GM12878 (cell line): ENCODE measurements at regions not wholly inside any gene's neighbourhood (a gene's known extent, or its start where the extent isn't known, plus 50 kb on each side); places are given as distances from the start of the nearest gene placed in this dataset.
A peak's percentile ranks its signal among the peaks of the same experiment; 100 is the strongest.

ENCODE experiments used
- ATF3 ChIP-seq: IDR thresholded peaks from 2 replicates; pipeline ENCODE4 v1.6.1; 2011; ENCODE audit warnings: low read depth, mild to moderate bottlenecking, low read length, moderate library complexity, borderline replicate concordance; ENCODE audit errors: extremely low read depth
- CBX5 ChIP-seq: sonication (generic); IDR thresholded peaks from 2 replicates; pipeline ENCODE4 v1.6.1; 2016; ENCODE audit warnings: low read depth, moderate library complexity, mild to moderate bottlenecking, inconsistent platforms
- CREM ChIP-seq: IDR thresholded peaks from 2 replicates; pipeline ENCODE4 v1.6.1; 2014; ENCODE audit warnings: antibody characterized with exemption, low read depth
- DPF2 ChIP-seq: fragments of 450-650 bp; IDR thresholded peaks from 2 replicates; pipeline ENCODE4 v1.6.1; 2017; ENCODE audit warnings: mild to moderate bottlenecking
- EED ChIP-seq: sonication (generic); IDR thresholded peaks from 2 replicates; pipeline ENCODE4 v1.6.1; 2016; ENCODE audit warnings: antibody characterized with exemption, low read depth
- ESRRA ChIP-seq: IDR thresholded peaks from 2 replicates; pipeline ENCODE4 v1.6.1; 2012; ENCODE audit warnings: mild to moderate bottlenecking, low read length, improper control_type of control experiment
- ETV6 ChIP-seq, 2 experiments: fragments of 450-650 bp in 1 of 2; IDR thresholded peaks in 1 of 2; conservative IDR thresholded peaks in 1 of 2; 2 replicates each; pipeline ENCODE4 v1.6.1; 2014; ENCODE audit warnings: antibody characterized with exemption in 1 of 2, borderline replicate concordance in 1 of 2, low read depth in 1 of 2, mild to moderate bottlenecking in 1 of 2, moderate library complexity in 1 of 2
- GABPA ChIP-seq: IDR thresholded peaks from 2 replicates; pipeline ENCODE4 v1.6.1; 2014; ENCODE audit warnings: antibody characterized with exemption, low read depth, mild to moderate bottlenecking, inconsistent platforms
- HCFC1 ChIP-seq: fragments of 150-350 bp; IDR thresholded peaks from 2 replicates; pipeline ENCODE4 v1.6.1; 2014; ENCODE audit warnings: low read length
- HDAC6 ChIP-seq: fragments of 200-600 bp; sonication (generic); IDR thresholded peaks from one replicate; pipeline ENCODE4 v1.8.0; 2017; ENCODE audit warnings: antibody characterized with exemption; ENCODE audit not compliant: unreplicated experiment
- HDGF ChIP-seq: fragments of 450-650 bp; IDR thresholded peaks from 2 replicates; pipeline ENCODE4 v1.6.1; 2016; ENCODE audit warnings: antibody characterized with exemption
- KDM1A ChIP-seq: fragments of 200-600 bp; sonication (generic); IDR thresholded peaks from 2 replicates; pipeline ENCODE4 v1.6.1; 2016; ENCODE audit warnings: borderline replicate concordance
- NFXL1 ChIP-seq: fragments of 450-650 bp; IDR thresholded peaks from 2 replicates; pipeline ENCODE4 v1.6.1; 2017; ENCODE audit warnings: antibody characterized with exemption, mild to moderate bottlenecking, borderline replicate concordance
- NRF1 ChIP-seq: conservative IDR thresholded peaks from 2 replicates; pipeline ENCODE4 v1.6.1; 2011; ENCODE audit warnings: mild to moderate bottlenecking, low read depth, low read length, improper control_type of control experiment
- RELA ChIP-seq: fragments of 450-650 bp; IDR thresholded peaks from 2 replicates; pipeline ENCODE4 v1.8.0; 2014; ENCODE audit warnings: borderline replicate concordance; ENCODE audit not compliant: partially characterized antibody
- SIX5 ChIP-seq: IDR thresholded peaks from 2 replicates; pipeline ENCODE4 v1.6.1; 2011; ENCODE audit warnings: mild to moderate bottlenecking, low read depth, low read length, moderate library complexity; ENCODE audit not compliant: severe bottlenecking
- SPI1 ChIP-seq: IDR thresholded peaks from 2 replicates; pipeline ENCODE4 v1.6.1; 2011; ENCODE audit warnings: low read depth, mild to moderate bottlenecking, low read length, moderate library complexity, borderline replicate concordance; ENCODE audit not compliant: insufficient read depth
- SRF ChIP-seq, 2 experiments: IDR thresholded peaks; 2 replicates each; pipeline ENCODE4 v1.6.1; 2011; ENCODE audit warnings: low read depth in 2 of 2, low read length in 2 of 2, mild to moderate bottlenecking in 1 of 2, moderate library complexity in 1 of 2
- STAT1 ChIP-seq: fragments of 450-650 bp; conservative IDR thresholded peaks from 2 replicates; pipeline ENCODE4 v1.6.1; 2014; ENCODE audit warnings: antibody characterized with exemption, mild to moderate bottlenecking
- TAF1 ChIP-seq: IDR thresholded peaks from 2 replicates; pipeline ENCODE4 v1.6.1; 2011; ENCODE audit warnings: mild to moderate bottlenecking, low read depth, low read length, borderline replicate concordance
- TCF12 ChIP-seq: IDR thresholded peaks from 2 replicates; pipeline ENCODE4 v1.6.1; 2011; ENCODE audit warnings: low read depth, mild to moderate bottlenecking, low read length
- TCF7 ChIP-seq: IDR thresholded peaks from 2 replicates; pipeline ENCODE4 v1.6.1; 2014; ENCODE audit warnings: antibody characterized with exemption, borderline replicate concordance
- USF1 ChIP-seq: IDR thresholded peaks from 2 replicates; pipeline ENCODE4 v1.6.1; 2011; ENCODE audit warnings: borderline replicate concordance, low read depth, mild to moderate bottlenecking, moderate library complexity, mixed read lengths, low read length; ENCODE audit not compliant: insufficient read depth; ENCODE audit errors: extremely low read length
- WRNIP1 ChIP-seq: IDR thresholded peaks from 2 replicates; pipeline ENCODE4 v1.6.1; 2011; ENCODE audit warnings: low read depth, low read length, improper control_type of control experiment, borderline replicate concordance
- YY1 ChIP-seq: IDR thresholded peaks from 2 replicates; pipeline ENCODE4 v1.6.1; 2011; ENCODE audit warnings: low read depth, mild to moderate bottlenecking, low read length
- TF ChIP-seq, protein P1 (sequence below): fragments of 450-650 bp; IDR thresholded peaks from 2 replicates; pipeline ENCODE4 v1.6.1; 2016; ENCODE audit warnings: mild to moderate bottlenecking

- TF ChIP-seq, protein P1, sequence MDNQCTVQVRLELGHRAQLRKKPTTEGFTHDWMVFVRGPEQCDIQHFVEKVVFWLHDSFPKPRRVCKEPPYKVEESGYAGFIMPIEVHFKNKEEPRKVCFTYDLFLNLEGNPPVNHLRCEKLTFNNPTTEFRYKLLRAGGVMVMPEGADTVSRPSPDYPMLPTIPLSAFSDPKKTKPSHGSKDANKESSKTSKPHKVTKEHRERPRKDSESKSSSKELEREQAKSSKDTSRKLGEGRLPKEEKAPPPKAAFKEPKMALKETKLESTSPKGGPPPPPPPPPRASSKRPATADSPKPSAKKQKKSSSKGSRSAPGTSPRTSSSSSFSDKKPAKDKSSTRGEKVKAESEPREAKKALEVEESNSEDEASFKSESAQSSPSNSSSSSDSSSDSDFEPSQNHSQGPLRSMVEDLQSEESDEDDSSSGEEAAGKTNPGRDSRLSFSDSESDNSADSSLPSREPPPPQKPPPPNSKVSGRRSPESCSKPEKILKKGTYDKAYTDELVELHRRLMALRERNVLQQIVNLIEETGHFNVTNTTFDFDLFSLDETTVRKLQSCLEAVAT, result no peak
- TF ChIP-seq HDAC6 (no peak), KDM1A (no peak), SPI1 (no peak), RELA (no peak), TCF7 (0 out of 2 replicates have a peak, but pooled peaks have one; percentile 43), SIX5 (no peak), EED (peak; percentile 91), STAT1 (no peak), TAF1 (no peak), ESRRA (no peak), HDGF (no peak), ATF3 (no peak), CBX5 (peak; percentile 82; the same call in 1 of the 2 replicates), NFXL1 (no peak), ETV6 (conservative IDR thresholded peaks at IDR 0.05 in 1 of 2, IDR thresholded peaks at IDR 0.05 in 1 of 2; ENCODE audit: borderline replicate concordance in 1 of 2, low read depth in 1 of 2) (peak in 1 of 2 experiments; percentile 99; a peak in 2 of 4 replicates), TCF12 (peak; percentile 43; the same call in 1 of the 2 replicates), YY1 (no peak), SRF (IDR thresholded peaks at IDR 0.05; ENCODE audit: low read depth in 2 of 2, low read length in 2 of 2) (peak in 1 of 2 experiments; percentile 65; a peak in 1 of 4 replicates), NRF1 (no peak), GABPA (peak; percentile 73), WRNIP1 (no peak), HCFC1 (no peak), USF1 (no peak), CREM (peak; percentile 89), DPF2 (peak; percentile 68; the same call in 1 of the 2 replicates)
These were observed 558.2 kb upstream of the DIPK2B start (continued) for GRCh38 chrX:45758738-45759397.
